NT2/D1 (cell line): ENCODE measurements at regions not wholly inside any gene's neighbourhood (a gene's known extent, or its start where the extent isn't known, plus 50 kb on each side); places are given as distances from the start of the nearest gene placed in this dataset.

Experiments used
- SUZ12 ChIP-seq: IDR thresholded peaks from 2 replicates; pipeline ENCODE4 v1.6.1; 2011; ENCODE audit not compliant: insufficient read length, insufficient read depth; ENCODE audit errors: extremely low read depth
- YY1 ChIP-seq: IDR thresholded peaks from 2 replicates; pipeline ENCODE4 v1.6.1; 2011; ENCODE audit not compliant: insufficient read length, insufficient read depth
- ZNF274 ChIP-seq: IDR thresholded peaks from 2 replicates; pipeline ENCODE4 v1.6.1; 2011; ENCODE audit warnings: mild to moderate bottlenecking, low read depth, low read length

DNA sequence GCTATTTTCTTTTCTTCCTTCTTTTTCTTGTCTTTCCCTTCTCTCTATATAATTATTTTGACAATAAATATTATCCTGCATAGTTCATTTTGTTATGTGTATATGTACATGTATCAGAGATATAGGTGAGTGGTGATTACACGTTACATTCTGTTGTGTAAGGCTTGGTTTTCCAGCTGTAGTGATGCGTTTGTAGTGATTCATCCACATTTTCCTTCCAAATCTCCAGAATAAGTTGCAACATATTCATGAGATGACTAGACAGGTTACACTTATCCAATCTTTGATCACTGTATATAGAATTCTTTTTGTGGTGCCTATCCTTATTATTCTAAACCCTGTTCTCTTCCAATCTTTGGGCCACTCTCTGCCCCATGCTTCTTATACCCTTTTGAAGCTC lies 540.2 kb downstream of the GBA3 start:
- TF ChIP-seq ZNF274 (no peak), YY1 (no peak), SUZ12 (no peak)
